ENCODE measurements at regions not wholly inside any gene's neighbourhood (a gene's known extent, or its start where the extent isn't known, plus 50 kb on each side); places are given as distances from the start of the nearest gene placed in this dataset.

DNA sequence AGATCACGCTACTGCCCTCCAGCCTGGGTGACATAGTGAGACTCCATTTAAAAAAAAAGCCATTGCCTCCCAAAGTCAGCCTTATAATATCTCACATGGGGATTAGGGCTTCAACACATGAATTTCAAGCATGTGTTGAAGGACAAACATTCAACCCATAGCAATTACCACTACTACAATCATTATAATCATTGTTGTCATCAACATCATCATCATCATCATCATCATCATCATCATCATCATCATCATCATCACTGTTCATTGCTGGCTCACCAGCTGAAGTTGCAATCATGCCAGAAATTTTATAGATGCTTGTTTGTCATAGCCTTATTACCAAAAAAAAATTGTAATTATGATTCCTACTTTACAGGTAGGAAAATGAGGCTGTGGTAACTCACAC lies 762.9 kb downstream of the METTL15 start:
- Mint-ChIP-seq H3K27ac (no peak overlapping the region), H3K9me3 (peaks cover 9 to 26% (median 16%) of the 10 kb centered on the region in 3 donors), H3K36me3 (no peaks in the 10 kb centered on the region), H3K27me3 (no peaks in the 10 kb centered on the region), H3K4me3 (no peak overlapping the region), H3K4me1 (no peaks in the 10 kb centered on the region)
- no peak overlapping the region for H3K4me3 ChIP-seq (ENCODE audit: control insufficient read depth in 1 of 2, extremely low read depth in 1 of 2, low read length in 1 of 2)
- ATAC-seq (replicated peaks in 1 of 4) (no peak), DNase-seq (no peak)
- ChIA-PET POLR2A (no interaction called here), CTCF (no interaction called here)
- no peaks in the 10 kb centered on the region for H3K4me1 ChIP-seq (ENCODE audit: control insufficient read depth in 1 of 2, extremely low read depth in 1 of 2, insufficient read depth in 2 of 2, low read length in 2 of 2)
- WGBS (ENCODE audit: insufficient coverage), result no CpG with 5 or more reads among the region's 1 CpG
- no peaks in the 10 kb centered on the region for H3K27me3 ChIP-seq (replicated peaks in 1 of 2; ENCODE audit: control insufficient read depth in 2 of 2, extremely low read depth in 1 of 2, insufficient read depth in 2 of 2, low read length in 1 of 2)
- H3K9me3 ChIP-seq, result no peaks in the 10 kb centered on the region
- no peaks in the 10 kb centered on the region for H3K36me3 ChIP-seq (ENCODE audit: control insufficient read depth in 2 of 2, extremely low read depth in 1 of 2, insufficient read depth in 1 of 2, low read length in 1 of 2)
- no peak overlapping the region for H3K27ac ChIP-seq (ENCODE audit: low read length)

DNA sequence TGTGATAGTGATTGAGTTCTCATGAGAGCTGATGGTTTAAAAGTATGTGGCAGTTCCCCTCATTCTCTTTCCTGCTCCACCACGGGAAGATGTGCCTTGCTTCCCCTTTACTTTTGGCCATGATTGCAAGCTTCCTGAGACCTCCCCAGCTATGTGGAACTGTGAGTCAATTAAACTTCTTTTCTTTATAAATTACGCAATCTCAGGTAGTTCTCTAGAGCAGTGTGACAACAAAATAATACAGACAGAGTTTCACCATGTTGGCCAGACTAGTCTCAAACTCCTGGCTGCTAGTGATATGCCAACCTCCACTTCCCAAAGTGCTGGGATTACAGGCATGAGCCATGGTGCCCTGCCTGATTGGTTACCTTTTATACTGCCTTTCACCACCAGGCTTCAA lies 755.2 kb downstream of the METTL15 start:
- Mint-ChIP-seq H3K27ac (no peak overlapping the region), H3K4me3 (no peak overlapping the region), H3K9me3 (peaks cover 12 to 23% (median 17%) of the 10 kb centered on the region in 3 donors), H3K27me3 (no peaks in the 10 kb centered on the region), H3K36me3 (no peaks in the 10 kb centered on the region), H3K4me1 (no peaks in the 10 kb centered on the region)
- no peaks in the 10 kb centered on the region for H3K9me3 ChIP-seq
- H3K27me3 ChIP-seq (replicated peaks in 1 of 2; ENCODE audit: control insufficient read depth in 2 of 2, extremely low read depth in 1 of 2, insufficient read depth in 2 of 2, low read length in 1 of 2), result no peaks in the 10 kb centered on the region
- H3K27ac ChIP-seq (ENCODE audit: low read length), result no peak overlapping the region
- WGBS (ENCODE audit: insufficient coverage), result no CpG with 5 or more reads among the region's 2 CpGs
- ChIA-PET POLR2A (no interaction called here), CTCF (no interaction called here)
- H3K36me3 ChIP-seq (ENCODE audit: control insufficient read depth in 2 of 2, extremely low read depth in 1 of 2, insufficient read depth in 1 of 2, low read length in 1 of 2), result no peaks in the 10 kb centered on the region
- H3K4me3 ChIP-seq (ENCODE audit: control insufficient read depth in 1 of 2, extremely low read depth in 1 of 2, low read length in 1 of 2), result no peak overlapping the region
- no peaks in the 10 kb centered on the region for H3K4me1 ChIP-seq (ENCODE audit: control insufficient read depth in 1 of 2, extremely low read depth in 1 of 2, insufficient read depth in 2 of 2, low read length in 2 of 2)
- DNase-seq (no peak), ATAC-seq (replicated peaks in 1 of 4) (no peak)

GRCh38 chr11:28860893-28861292 lies 752.7 kb downstream of the METTL15 start:
- no peak overlapping the region for H3K27ac ChIP-seq (ENCODE audit: low read length)

DNA sequence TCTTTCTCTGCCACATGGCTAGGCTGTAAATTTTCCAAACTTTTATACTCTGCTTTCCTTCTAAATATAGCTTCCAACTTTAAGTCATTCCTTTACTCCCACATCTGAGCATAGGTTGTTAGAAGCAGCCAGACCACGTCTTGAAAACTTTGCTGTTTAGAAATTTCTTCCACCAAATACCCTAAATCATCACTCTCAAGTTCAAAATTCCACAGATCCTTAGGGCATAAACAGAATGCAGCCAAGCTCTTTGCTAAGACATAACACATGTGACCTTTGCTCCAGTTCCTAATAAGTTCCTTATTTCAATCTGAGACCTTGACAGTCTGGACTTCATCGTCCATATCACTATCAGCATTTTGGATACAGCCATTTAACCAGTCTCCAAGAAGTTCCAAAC lies 749.9 kb downstream of the METTL15 start:
- Histone ChIP-seq H3K27me3 (replicated peaks in 1 of 2; ENCODE audit: control insufficient read depth in 2 of 2, extremely low read depth in 1 of 2, insufficient read depth in 2 of 2, low read length in 1 of 2) (no peaks in the 10 kb centered on the region), H3K36me3 (ENCODE audit: control insufficient read depth in 2 of 2, extremely low read depth in 1 of 2, insufficient read depth in 1 of 2, low read length in 1 of 2) (no peaks in the 10 kb centered on the region), H3K4me1 (ENCODE audit: control insufficient read depth in 1 of 2, extremely low read depth in 1 of 2, insufficient read depth in 2 of 2, low read length in 2 of 2) (no peaks in the 10 kb centered on the region), H3K9me3 (no peaks in the 10 kb centered on the region), H3K4me3 (ENCODE audit: control insufficient read depth in 1 of 2, extremely low read depth in 1 of 2, low read length in 1 of 2) (no peak overlapping the region), H3K27ac (ENCODE audit: low read length) (no peak overlapping the region)
- 83% methylated on average over 2 of the region's 2 CpGs for WGBS (ENCODE audit: insufficient coverage)
- no peak overlapping the region for H3K4me3 Mint-ChIP-seq
- ATAC-seq (replicated peaks in 1 of 4) (no peak), DNase-seq (no peak)
- CTCF ChIA-PET, result no interaction called here
- H3K27me3 Mint-ChIP-seq, result no peaks in the 10 kb centered on the region
- peaks cover 5 to 25% (median 21%) of the 10 kb centered on the region in 3 donors for H3K9me3 Mint-ChIP-seq
- no peak overlapping the region for H3K27ac Mint-ChIP-seq
- POLR2A ChIA-PET, result no interaction called here
- H3K4me1 Mint-ChIP-seq, result no peaks in the 10 kb centered on the region
- H3K36me3 Mint-ChIP-seq, result no peaks in the 10 kb centered on the region

More at GRCh38 chr11:28860893-28861292, 752.7 kb downstream of the METTL15 start:
- no peaks in the 10 kb centered on the region for H3K9me3 ChIP-seq
- no peak overlapping the region for H3K4me3 ChIP-seq (ENCODE audit: control insufficient read depth in 1 of 2, extremely low read depth in 1 of 2, low read length in 1 of 2)
- DNase-seq (no peak), ATAC-seq (replicated peaks in 1 of 4) (no peak)
- H3K27me3 Mint-ChIP-seq, result no peaks in the 10 kb centered on the region
- WGBS (ENCODE audit: insufficient coverage), result no CpG with 5 or more reads among the region's 2 CpGs
- H3K36me3 Mint-ChIP-seq, result no peaks in the 10 kb centered on the region
- no peaks in the 10 kb centered on the region for H3K4me1 ChIP-seq (ENCODE audit: control insufficient read depth in 1 of 2, extremely low read depth in 1 of 2, insufficient read depth in 2 of 2, low read length in 2 of 2)
- no peaks in the 10 kb centered on the region for H3K27me3 ChIP-seq (replicated peaks in 1 of 2; ENCODE audit: control insufficient read depth in 2 of 2, extremely low read depth in 1 of 2, insufficient read depth in 2 of 2, low read length in 1 of 2)
- peaks cover 10 to 25% (median 21%) of the 10 kb centered on the region in 3 donors for H3K9me3 Mint-ChIP-seq
- H3K27ac Mint-ChIP-seq, result no peak overlapping the region
- no peaks in the 10 kb centered on the region for H3K4me1 Mint-ChIP-seq
- ChIA-PET CTCF (interaction anchor here in 1 of 2 donors (0.6 kb wide), 1 partner anchor 64 kb away, joined by 3 read pairs; no protein-coding TSS in a partner anchor), POLR2A (no interaction called here)
- H3K4me3 Mint-ChIP-seq, result no peak overlapping the region
- H3K36me3 ChIP-seq (ENCODE audit: control insufficient read depth in 2 of 2, extremely low read depth in 1 of 2, insufficient read depth in 1 of 2, low read length in 1 of 2), result no peaks in the 10 kb centered on the region

DNA sequence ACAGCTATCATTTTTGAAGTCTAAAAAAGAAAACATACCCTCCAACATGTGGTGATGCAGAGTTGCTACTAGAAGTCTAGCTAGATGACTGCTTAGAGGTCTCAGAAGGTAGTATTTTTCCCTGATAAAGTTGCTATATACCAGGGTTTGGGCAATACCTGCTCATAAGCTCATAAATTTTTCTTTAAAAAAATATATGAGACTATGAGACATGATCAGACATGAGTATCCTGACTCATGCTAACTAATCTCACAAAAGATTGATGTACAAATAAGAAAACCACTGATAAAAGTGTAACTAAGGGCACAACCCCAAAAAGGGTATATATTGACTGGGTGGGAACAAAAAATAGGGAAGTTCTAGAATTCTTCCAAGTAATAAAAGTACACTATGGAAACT lies 740.9 kb downstream of the METTL15 start:
- peaks cover 0 to 10% (median 5%) of the 10 kb centered on the region in 3 donors for H3K9me3 Mint-ChIP-seq
- no peak for DNase-seq
- no peaks in the 10 kb centered on the region for H3K36me3 Mint-ChIP-seq

DNA sequence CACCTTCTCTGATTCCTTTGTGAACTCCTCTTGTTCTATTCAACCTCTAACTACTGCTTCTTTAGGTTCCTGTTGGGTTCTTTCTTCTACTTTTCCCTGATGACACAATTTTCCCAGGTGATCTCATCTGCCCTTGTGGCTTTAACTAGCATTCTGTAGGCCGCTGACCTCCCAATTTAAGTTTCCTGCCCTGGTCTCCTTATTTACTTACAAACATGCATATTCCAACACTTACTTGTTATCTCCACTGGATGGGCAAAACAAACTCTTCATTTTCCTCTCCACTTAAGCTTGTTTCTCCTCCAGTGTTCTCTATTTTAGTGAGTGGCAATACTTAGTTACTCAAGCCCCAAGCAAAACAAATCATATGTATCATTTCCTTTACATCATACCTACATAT lies 734.5 kb downstream of the METTL15 start:
- DNase-seq, result no peak
- ChIA-PET POLR2A (no interaction called here), CTCF (no interaction called here)
- Histone ChIP-seq H3K36me3 (ENCODE audit: control insufficient read depth in 2 of 2, extremely low read depth in 1 of 2, insufficient read depth in 1 of 2, low read length in 1 of 2) (no peaks in the 10 kb centered on the region), H3K4me3 (ENCODE audit: control insufficient read depth in 1 of 2, extremely low read depth in 1 of 2, low read length in 1 of 2) (no peak overlapping the region), H3K27me3 (replicated peaks in 1 of 2; ENCODE audit: control insufficient read depth in 2 of 2, extremely low read depth in 1 of 2, insufficient read depth in 2 of 2, low read length in 1 of 2) (no peaks in the 10 kb centered on the region), H3K27ac (ENCODE audit: low read length) (no peak overlapping the region), H3K9me3 (no peaks in the 10 kb centered on the region), H3K4me1 (ENCODE audit: control insufficient read depth in 1 of 2, extremely low read depth in 1 of 2, insufficient read depth in 2 of 2, low read length in 2 of 2) (no peaks in the 10 kb centered on the region)
- Mint-ChIP-seq H3K4me1 (no peaks in the 10 kb centered on the region), H3K27me3 (no peaks in the 10 kb centered on the region), H3K4me3 (no peak overlapping the region), H3K36me3 (no peaks in the 10 kb centered on the region), H3K27ac (no peak overlapping the region), H3K9me3 (peaks cover 2 to 5% (median 3%) of the 10 kb centered on the region in 3 donors)
- ATAC-seq (replicated peaks in 1 of 4), result no peak
- 60% methylated on average over 1 of the region's 1 CpG for WGBS (ENCODE audit: insufficient coverage)

More for the DNA sequence above, 740.9 kb downstream of the METTL15 start:
- H3K4me1 ChIP-seq (ENCODE audit: control insufficient read depth in 1 of 2, extremely low read depth in 1 of 2, insufficient read depth in 2 of 2, low read length in 2 of 2), result no peaks in the 10 kb centered on the region
- Mint-ChIP-seq H3K27me3 (no peaks in the 10 kb centered on the region), H3K4me3 (no peak overlapping the region), H3K4me1 (no peaks in the 10 kb centered on the region), H3K27ac (no peak overlapping the region)
- H3K27me3 ChIP-seq (replicated peaks in 1 of 2; ENCODE audit: control insufficient read depth in 2 of 2, extremely low read depth in 1 of 2, insufficient read depth in 2 of 2, low read length in 1 of 2), result no peaks in the 10 kb centered on the region
- no peak overlapping the region for H3K27ac ChIP-seq (ENCODE audit: low read length)
- POLR2A ChIA-PET, result no interaction called here
- no peaks in the 10 kb centered on the region for H3K36me3 ChIP-seq (ENCODE audit: control insufficient read depth in 2 of 2, extremely low read depth in 1 of 2, insufficient read depth in 1 of 2, low read length in 1 of 2)
- no peaks in the 10 kb centered on the region for H3K9me3 ChIP-seq
- no peak for ATAC-seq (replicated peaks in 1 of 4)
- CTCF ChIA-PET, result no interaction called here
- no peak overlapping the region for H3K4me3 ChIP-seq (ENCODE audit: control insufficient read depth in 1 of 2, extremely low read depth in 1 of 2, low read length in 1 of 2)

DNA sequence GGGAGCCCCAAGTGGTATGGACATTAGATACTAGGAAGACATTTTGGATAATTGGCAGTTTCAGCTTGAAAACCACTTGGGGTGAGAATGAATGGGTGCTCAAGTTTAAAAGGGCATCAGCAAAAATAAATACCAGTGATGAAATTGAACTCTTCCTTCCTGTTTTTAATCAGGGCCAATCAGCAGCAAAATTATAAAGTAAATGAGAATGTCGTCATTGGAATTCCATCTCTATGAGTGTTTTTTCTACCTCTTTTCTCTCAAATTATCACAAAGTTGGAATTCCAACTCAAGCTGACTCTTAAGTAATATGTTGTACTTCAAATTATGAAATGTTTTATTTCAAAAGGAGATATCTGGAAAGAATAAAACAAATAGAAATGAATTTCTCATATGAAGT lies 730.6 kb downstream of the METTL15 start:
- no peak overlapping the region for H3K27ac Mint-ChIP-seq
- WGBS (ENCODE audit: insufficient coverage), result no CpG with 5 or more reads among the region's 1 CpG
- CTCF ChIA-PET, result interaction anchor here in 1 of 2 donors (0.8 kb wide), 1 partner anchor 20 kb away, joined by 3 read pairs; no protein-coding TSS in a partner anchor

More for the DNA sequence above, 730.6 kb downstream of the METTL15 start:
- no peaks in the 10 kb centered on the region for H3K36me3 Mint-ChIP-seq
- H3K4me1 ChIP-seq (ENCODE audit: control insufficient read depth in 1 of 2, extremely low read depth in 1 of 2, insufficient read depth in 2 of 2, low read length in 2 of 2), result no peaks in the 10 kb centered on the region
- H3K4me1 Mint-ChIP-seq, result no peaks in the 10 kb centered on the region
- H3K9me3 ChIP-seq, result no peaks in the 10 kb centered on the region
- ATAC-seq (replicated peaks in 1 of 4) (no peak), DNase-seq (no peak)
- H3K27me3 ChIP-seq (replicated peaks in 1 of 2; ENCODE audit: control insufficient read depth in 2 of 2, extremely low read depth in 1 of 2, insufficient read depth in 2 of 2, low read length in 1 of 2), result no peaks in the 10 kb centered on the region
- no peak overlapping the region for H3K4me3 Mint-ChIP-seq
- H3K27ac ChIP-seq (ENCODE audit: low read length), result no peak overlapping the region
- H3K27me3 Mint-ChIP-seq, result no peaks in the 10 kb centered on the region
- POLR2A ChIA-PET, result no interaction called here
- H3K9me3 Mint-ChIP-seq, result peaks cover 4 to 11% (median 7%) of the 10 kb centered on the region in 3 donors
- no peak overlapping the region for H3K4me3 ChIP-seq (ENCODE audit: control insufficient read depth in 1 of 2, extremely low read depth in 1 of 2, low read length in 1 of 2)
- H3K36me3 ChIP-seq (ENCODE audit: control insufficient read depth in 2 of 2, extremely low read depth in 1 of 2, insufficient read depth in 1 of 2, low read length in 1 of 2), result no peaks in the 10 kb centered on the region
